ENCODE measurements at regions not wholly inside any gene's neighbourhood (a gene's known extent, or its start where the extent isn't known, plus 50 kb on each side); places are given as distances from the start of the nearest gene placed in this dataset.
"Not testable (repeated sequence)": the region's sequence is repeated elsewhere in the genome, so short reads cannot be mapped to it uniquely, and the experiment has no call there.

- not testable (repeated sequence) for TF ChIP-seq CTCF, POLR2A (IDR thresholded peaks at IDR 0.05)
These were observed 76.5 kb upstream of the RGS1 start for GRCh38 chr1:192499061-192499581.

Measured in Peyer's patch (tissue), 4 donors.